Inflammatory macrophage treated with lipopolysaccharide for 4 hours (primary cell): ENCODE measurements at regions not wholly inside any gene's neighbourhood (a gene's known extent, or its start where the extent isn't known, plus 50 kb on each side); places are given as distances from the start of the nearest gene placed in this dataset.

Source experiments
- DNase-seq: peaks from one replicate; pipeline ENCODE4 v3.0.0-alpha.2; 2020

GRCh38 chr10:83166344-83166743 is 973.0 kb upstream of the GHITM start:
- no peak for DNase-seq

- no peak for DNase-seq
Observed at GRCh38 chr10:83167081-83167480, 972.2 kb upstream of the GHITM start.

- DNase-seq, result no peak
Observed at GRCh38 chr10:83176901-83177300, 962.4 kb upstream of the GHITM start.

- DNase-seq, result no peak
Observed at GRCh38 chr10:83178526-83178925, 960.8 kb upstream of the GHITM start.

GRCh38 chr10:83179371-83179770 is 959.9 kb upstream of the GHITM start:
- no peak for DNase-seq

- DNase-seq, result no peak
Observed at GRCh38 chr10:83182076-83182475, 957.2 kb upstream of the GHITM start.

GRCh38 chr10:83184641-83185040 is 954.7 kb upstream of the GHITM start:
- no peak for DNase-seq

- DNase-seq, result no peak
Observed at GRCh38 chr10:83190614-83191013, 948.7 kb upstream of the GHITM start.

GRCh38 chr10:83193026-83193425 is 946.3 kb upstream of the GHITM start:
- DNase-seq, result no peak

GRCh38 chr10:83195021-83195420 is 944.3 kb upstream of the GHITM start:
- no peak for DNase-seq

- DNase-seq, result no peak
Observed at GRCh38 chr10:83199374-83199773, 939.9 kb upstream of the GHITM start.

- DNase-seq, result no peak
Observed at GRCh38 chr10:83205861-83206260, 933.4 kb upstream of the GHITM start.

- no peak for DNase-seq
Observed at GRCh38 chr10:83212632-83213334, 926.5 kb upstream of the GHITM start.

GRCh38 chr10:83214136-83214535 is 925.2 kb upstream of the GHITM start:
- DNase-seq, result no peak

GRCh38 chr10:83218205-83218604 is 921.1 kb upstream of the GHITM start:
- DNase-seq, result no peak

GRCh38 chr10:83222300-83222699 is 917.0 kb upstream of the GHITM start:
- DNase-seq, result no peak

GRCh38 chr10:83222832-83223742 is 916.2 kb upstream of the GHITM start:
- no peak for DNase-seq

- DNase-seq, result no peak
Observed at GRCh38 chr10:83225781-83226180, 913.5 kb upstream of the GHITM start.

- DNase-seq, result no peak
Observed at GRCh38 chr10:83229991-83230390, 909.3 kb upstream of the GHITM start.

- no peak for DNase-seq
Observed at GRCh38 chr10:83233691-83234090, 905.6 kb upstream of the GHITM start.

- no peak for DNase-seq
Observed at GRCh38 chr10:83248106-83248631, 891.1 kb upstream of the GHITM start.

GRCh38 chr10:83250396-83250795 is 888.9 kb upstream of the GHITM start:
- DNase-seq, result no peak

GRCh38 chr10:83252169-83252568 is 887.1 kb upstream of the GHITM start:
- DNase-seq, result no peak

- no peak for DNase-seq
Observed at GRCh38 chr10:83252596-83252995, 886.7 kb upstream of the GHITM start.
